Spleen (tissue), 7 donors: ENCODE measurements at regions not wholly inside any gene's neighbourhood (a gene's known extent, or its start where the extent isn't known, plus 50 kb on each side); places are given as distances from the start of the nearest gene placed in this dataset.

Experiments used
- CTCF ChIP-seq, 11 experiments: fragments of 200-600 bp in 7 of 11; fragments of 450-650 bp in 4 of 11; sonication (generic) in 4 of 11; IDR thresholded peaks in 8 of 11; conservative IDR thresholded peaks in 3 of 11; 1 replicate in 7 of 11; 2 replicates in 4 of 11; pipeline versions ENCODE4 v1.4.0 to v1.8.0; 2016 to 2021; ENCODE audit warnings: antibody characterized with exemption in 11 of 11, inconsistent platforms in 4 of 11, mild to moderate bottlenecking in 1 of 11
- POLR2A ChIP-seq, 3 donors: fragments of 450-650 bp; IDR thresholded peaks; one replicate each; pipeline ENCODE4 v1.5.1; 2017; ENCODE audit warnings: antibody characterized with exemption in 3 of 3, mild to moderate bottlenecking in 1 of 3
- POLR2AphosphoS5 ChIP-seq, 3 donors: sonication (generic); formaldehyde crosslinking; IDR thresholded peaks; one replicate each; pipeline ENCODE4 v1.5.1; 2017; ENCODE audit warnings: antibody characterized with exemption in 3 of 3
- donor health status: DM: no; HTN: no; CAD: no; lungs with moderate emphysema.
- donor health status: DM: no; HTN: no; CAD: no.
- donor health status: DM: no; HTN: no; CAD: no.

GRCh38 chr1:114263343-114263742 is 109.7 kb upstream of the SYT6 start:
- TF ChIP-seq CTCF (IDR thresholded peaks at IDR 0.05 in 8 of 11, conservative IDR thresholded peaks at IDR 0.05 in 3 of 11) (no peak), POLR2A (IDR thresholded peaks at IDR 0.05) (no peak), POLR2AphosphoS5 (IDR thresholded peaks at IDR 0.05) (no peak)
